Progenitor cell of endocrine pancreas (in vitro differentiated cells): ENCODE measurements at regions not wholly inside any gene's neighbourhood (a gene's known extent, or its start where the extent isn't known, plus 50 kb on each side); places are given as distances from the start of the nearest gene placed in this dataset.

Experiments
- DNase-seq: peaks from one replicate; pipeline ENCODE4 v3.0.0; 2021; ENCODE audit warnings: low spot score; ENCODE audit not compliant: unreplicated experiment
- H3K27ac Mint-ChIP-seq: 2 replicates; pipeline ENCODE4 v1.8.0; 2021; ENCODE audit warnings: mild to moderate bottlenecking, moderate library complexity, mixed read lengths
- H3K27me3 Mint-ChIP-seq: 2 replicates; pipeline ENCODE4 v1.8.0; 2021; ENCODE audit warnings: mixed read lengths
- H3K36me3 Mint-ChIP-seq: 2 replicates; pipeline ENCODE4 v1.8.0; 2022; ENCODE audit warnings: mixed read lengths; ENCODE audit not compliant: insufficient read depth
- H3K4me1 Mint-ChIP-seq: 2 replicates; pipeline ENCODE4 v1.8.0; 2021; ENCODE audit warnings: low read depth, mixed read lengths
- H3K4me3 Mint-ChIP-seq: 2 replicates; pipeline ENCODE4 v1.8.0; 2021; ENCODE audit warnings: low read depth, mild to moderate bottlenecking, moderate library complexity, mixed read lengths
- H3K9me3 Mint-ChIP-seq: 2 replicates; pipeline ENCODE4 v1.8.0; 2021; ENCODE audit warnings: low read depth, mixed read lengths
- CTCF ChIP-seq: fragments of 200-600 bp; sonication (generic); IDR thresholded peaks from one replicate; pipeline ENCODE4 v1.5.0; 2021; ENCODE audit warnings: antibody characterized with exemption, mild to moderate bottlenecking; ENCODE audit not compliant: unreplicated experiment

GRCh38 chr18:75865639-75866038 lies 438.1 kb upstream of the SMIM21 start:
- Mint-ChIP-seq H3K27ac (no peak overlapping the region), H3K4me1 (peaks cover 4% of the 10 kb centered on the region), H3K36me3 (no peaks in the 10 kb centered on the region), H3K27me3 (peaks cover 9% of the 10 kb centered on the region), H3K9me3 (no peaks in the 10 kb centered on the region), H3K4me3 (no peak overlapping the region)
- no peak for TF ChIP-seq CTCF
- DNase-seq = no peak

GRCh38 chr18:75864816-75865215 lies 437.3 kb upstream of the SMIM21 start:
- no peak for TF ChIP-seq CTCF
- no peaks in the 10 kb centered on the region for H3K9me3 Mint-ChIP-seq
- no peak for DNase-seq
- H3K27ac Mint-ChIP-seq = no peak overlapping the region
- H3K4me3 Mint-ChIP-seq = no peak overlapping the region
- H3K36me3 Mint-ChIP-seq = no peaks in the 10 kb centered on the region
- peaks cover 4% of the 10 kb centered on the region for H3K4me1 Mint-ChIP-seq
- peaks cover 9% of the 10 kb centered on the region for H3K27me3 Mint-ChIP-seq

- H3K36me3 Mint-ChIP-seq = no peaks in the 10 kb centered on the region
- H3K9me3 Mint-ChIP-seq = no peaks in the 10 kb centered on the region
- no peaks in the 10 kb centered on the region for H3K4me1 Mint-ChIP-seq
- H3K4me3 Mint-ChIP-seq = no peak overlapping the region
- no peak for DNase-seq
- H3K27ac Mint-ChIP-seq = no peak overlapping the region
- no peak for TF ChIP-seq CTCF
- H3K27me3 Mint-ChIP-seq = peaks cover 9% of the 10 kb centered on the region
Measured at GRCh38 chr18:75863696-75864095, 436.2 kb upstream of the SMIM21 start.

- Mint-ChIP-seq H3K27ac (no peak overlapping the region), H3K4me1 (no peaks in the 10 kb centered on the region), H3K27me3 (peaks cover 9% of the 10 kb centered on the region), H3K9me3 (no peaks in the 10 kb centered on the region), H3K4me3 (no peak overlapping the region), H3K36me3 (no peaks in the 10 kb centered on the region)
- no peak for DNase-seq
- no peak for TF ChIP-seq CTCF
Measured at GRCh38 chr18:75862458-75862857, 435.0 kb upstream of the SMIM21 start.

- Mint-ChIP-seq H3K27ac (no peak overlapping the region), H3K9me3 (no peaks in the 10 kb centered on the region), H3K4me3 (no peak overlapping the region), H3K27me3 (peaks cover 5% of the 10 kb centered on the region), H3K36me3 (no peaks in the 10 kb centered on the region), H3K4me1 (no peaks in the 10 kb centered on the region)
- no peak for TF ChIP-seq CTCF
- no peak for DNase-seq
Measured at GRCh38 chr18:75860166-75860565, 432.7 kb upstream of the SMIM21 start.
